ENCODE measurements at regions not wholly inside any gene's neighbourhood (a gene's known extent, or its start where the extent isn't known, plus 50 kb on each side); places are given as distances from the start of the nearest gene placed in this dataset.
"Not testable (repeated sequence)": the region's sequence is repeated elsewhere in the genome, so short reads cannot be mapped to it uniquely, and the experiment has no call there.

- DNase-seq (ENCODE audit: low read depth), result no peak
Measured at GRCh38 chr3:98705212-98705611, 57.9 kb upstream of the ST3GAL6 start.

- DNase-seq (ENCODE audit: low read depth), result no peak
Measured at GRCh38 chr3:98705694-98706093, 57.4 kb upstream of the ST3GAL6 start.

- DNase-seq (ENCODE audit: low read depth), result not testable (repeated sequence)
Measured at GRCh38 chr3:98708681-98709080, 54.5 kb upstream of the ST3GAL6 start.

- DNase-seq (ENCODE audit: low read depth), result no peak
Measured at GRCh38 chr3:98709441-98709840, 53.7 kb upstream of the ST3GAL6 start.

GRCh38 chr3:98710067-98710659 lies 53.0 kb upstream of the ST3GAL6 start:
- DNase-seq (ENCODE audit: low read depth), result no peak

GRCh38 chr3:98711426-98711825 lies 51.7 kb upstream of the ST3GAL6 start:
- DNase-seq (ENCODE audit: low read depth), result no peak

- no peak for DNase-seq (ENCODE audit: low read depth)
Measured at GRCh38 chr3:98712726-98713125, 50.4 kb upstream of the ST3GAL6 start.

GRCh38 chr3:98713332-98713731 lies 49.8 kb upstream of the ST3GAL6 start:
- not testable (repeated sequence) for DNase-seq (ENCODE audit: low read depth)

All from activated T-cell treated with anti-CD3 and anti-CD28 coated beads for 24 hours (primary cell).